Esophagus mucosa (tissue), 1 donor: ENCODE measurements at regions not wholly inside any gene's neighbourhood (a gene's known extent, or its start where the extent isn't known, plus 50 kb on each side); places are given as distances from the start of the nearest gene placed in this dataset.
A peak's percentile ranks its signal among the peaks of the same experiment; 100 is the strongest.

Experiments used
- ATAC-seq: fragments of 200-7000 bp; cut with Tn5 transposase; one replicate; pipeline ENCODE4 v1.9.1; 2020
- donor health status: DM: yes; HTN: yes; CAD: no.

DNA sequence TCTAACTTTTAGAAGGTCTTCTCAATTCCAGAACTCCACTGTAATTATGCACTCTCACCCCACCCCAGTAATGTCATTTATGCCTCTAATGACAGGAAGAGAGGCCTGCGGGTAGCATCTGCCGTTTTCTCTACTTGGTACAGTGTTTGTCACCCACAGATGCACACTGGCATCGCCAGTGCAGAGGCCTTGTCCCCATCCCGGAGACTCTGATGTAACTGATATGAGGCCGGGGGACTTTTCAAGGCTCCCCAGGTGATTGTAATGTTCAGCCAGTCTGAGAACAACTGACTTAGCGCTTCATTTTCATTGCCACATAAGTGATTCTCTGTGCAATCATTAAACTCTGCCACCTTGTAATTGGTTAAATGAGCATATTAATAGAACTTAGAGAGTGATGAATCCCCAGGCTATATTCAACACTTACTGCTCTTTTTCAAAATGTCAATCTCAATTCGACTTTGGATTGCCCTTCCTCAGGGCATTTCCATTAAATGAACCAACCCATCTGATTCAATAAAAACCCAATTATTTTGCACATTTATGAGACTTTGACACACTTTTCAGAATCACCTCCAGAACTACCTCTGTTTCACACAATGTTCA is 113.2 kb downstream of the HERPUD2 start:
- ATAC-seq = no peak

DNA sequence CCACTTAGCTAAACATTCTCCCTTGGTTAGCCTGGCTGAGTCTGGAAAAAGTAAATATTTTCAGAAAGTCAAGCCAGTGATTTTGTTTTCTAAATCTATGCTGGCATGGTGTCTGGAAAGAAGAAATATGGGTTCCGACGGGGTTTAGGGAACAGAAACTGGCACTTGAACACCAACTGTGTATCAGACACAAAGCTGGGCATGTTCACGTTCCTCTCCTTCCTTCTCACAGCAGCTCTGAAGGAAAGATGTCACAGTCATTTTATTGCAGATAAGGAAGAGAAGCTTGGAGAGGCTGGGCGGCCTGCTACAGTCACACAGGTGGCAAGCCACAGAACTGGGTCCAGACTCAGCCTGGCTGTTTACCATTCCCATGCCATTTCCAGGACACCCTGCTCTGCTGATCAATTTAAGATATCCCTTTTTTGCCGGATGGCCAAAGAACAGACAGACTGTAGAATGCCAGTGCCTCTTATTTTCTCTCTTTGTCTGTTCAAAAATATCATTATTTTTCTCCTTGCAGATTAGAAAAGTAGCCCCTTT is 118.8 kb downstream of the HERPUD2 start:
- ATAC-seq = no peak

DNA sequence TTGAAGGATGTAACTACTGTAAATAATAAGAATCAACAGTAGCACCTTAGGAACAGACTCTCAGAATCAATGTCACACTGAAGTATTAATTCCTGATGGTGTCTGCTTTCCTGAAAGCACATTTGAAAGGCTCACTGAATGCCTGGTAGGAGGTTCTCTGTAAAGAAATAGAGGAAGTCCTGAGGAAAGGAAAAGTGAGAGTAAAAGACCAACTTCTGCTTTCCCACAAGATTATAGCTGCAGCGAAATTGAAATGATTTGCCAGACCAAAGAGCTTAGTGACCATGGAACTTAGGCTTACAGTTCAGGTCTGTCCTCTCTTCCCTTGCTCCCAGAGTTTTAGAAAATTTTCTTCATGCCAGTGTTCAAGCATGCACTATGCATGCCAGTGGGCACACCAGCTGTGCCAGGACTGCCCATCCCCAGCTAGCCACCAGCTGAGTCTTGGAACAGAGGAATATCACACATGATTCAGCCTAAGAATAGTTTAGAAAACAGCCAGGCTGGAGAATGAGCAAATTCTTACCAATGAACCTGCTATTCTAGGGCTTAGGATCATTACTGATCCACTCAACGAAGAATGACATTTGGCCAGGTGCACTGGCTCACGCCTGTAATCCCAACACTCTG is 123.2 kb downstream of the HERPUD2 start:
- no peak for ATAC-seq

DNA sequence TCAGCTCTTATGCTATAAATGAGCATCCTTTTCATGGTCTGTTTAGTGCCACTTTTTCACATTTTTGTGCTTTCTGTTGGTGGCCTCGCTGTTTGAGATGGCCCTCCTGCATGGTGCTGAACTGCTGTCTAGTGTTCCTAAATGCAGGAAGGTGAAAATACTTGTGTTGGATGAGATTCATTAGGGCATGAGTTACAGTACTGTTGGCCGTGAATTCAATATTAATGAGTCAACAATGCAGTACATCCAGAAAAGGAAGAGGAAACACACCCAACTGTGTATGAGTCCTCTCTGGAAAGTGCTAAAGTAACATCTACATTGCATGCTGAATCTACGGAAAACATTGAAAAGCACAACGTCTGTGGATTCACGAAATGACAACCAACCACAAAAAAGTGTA is 124.0 kb downstream of the HERPUD2 start:
- ATAC-seq = no peak

DNA sequence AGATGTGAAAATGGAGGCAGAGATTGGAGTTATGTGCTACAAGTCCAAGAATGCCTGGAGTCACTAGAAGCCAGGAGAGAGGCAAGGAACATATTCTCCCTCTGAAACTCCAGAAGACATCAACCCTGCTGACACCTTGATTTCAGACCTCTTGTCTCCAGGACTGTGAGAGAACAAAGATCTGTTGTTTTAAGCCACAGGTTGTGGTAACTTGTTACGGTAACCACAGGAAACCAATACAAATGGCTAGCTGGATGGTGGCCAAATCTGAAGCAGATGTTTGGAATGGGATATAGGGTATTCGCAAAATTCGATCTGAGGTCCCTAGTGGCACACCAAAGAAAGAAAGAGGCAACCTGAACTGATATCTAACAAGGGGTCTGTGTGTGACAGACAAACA is 129.0 kb downstream of the HERPUD2 start:
- ATAC-seq = no peak

DNA sequence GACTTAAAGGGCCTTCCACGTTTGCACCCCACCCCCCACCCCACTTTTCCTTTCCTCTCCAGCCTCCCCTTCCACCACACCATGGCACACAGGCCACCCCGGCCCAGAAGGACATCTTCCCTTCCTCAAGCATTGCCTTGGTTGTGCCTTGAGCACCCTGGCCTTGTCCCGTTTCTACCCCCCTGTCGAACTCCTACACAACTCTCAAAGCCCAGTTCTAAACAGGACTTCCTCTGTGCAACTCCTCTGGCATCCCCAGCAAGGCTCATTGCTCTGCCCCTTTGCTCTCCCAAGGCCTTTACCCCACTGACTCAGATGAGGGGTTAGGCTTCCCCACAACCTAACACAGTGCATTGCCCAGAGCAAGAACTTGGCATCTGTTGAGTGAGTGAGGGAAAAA is 136.1 kb downstream of the HERPUD2 start:
- ATAC-seq = no peak

DNA sequence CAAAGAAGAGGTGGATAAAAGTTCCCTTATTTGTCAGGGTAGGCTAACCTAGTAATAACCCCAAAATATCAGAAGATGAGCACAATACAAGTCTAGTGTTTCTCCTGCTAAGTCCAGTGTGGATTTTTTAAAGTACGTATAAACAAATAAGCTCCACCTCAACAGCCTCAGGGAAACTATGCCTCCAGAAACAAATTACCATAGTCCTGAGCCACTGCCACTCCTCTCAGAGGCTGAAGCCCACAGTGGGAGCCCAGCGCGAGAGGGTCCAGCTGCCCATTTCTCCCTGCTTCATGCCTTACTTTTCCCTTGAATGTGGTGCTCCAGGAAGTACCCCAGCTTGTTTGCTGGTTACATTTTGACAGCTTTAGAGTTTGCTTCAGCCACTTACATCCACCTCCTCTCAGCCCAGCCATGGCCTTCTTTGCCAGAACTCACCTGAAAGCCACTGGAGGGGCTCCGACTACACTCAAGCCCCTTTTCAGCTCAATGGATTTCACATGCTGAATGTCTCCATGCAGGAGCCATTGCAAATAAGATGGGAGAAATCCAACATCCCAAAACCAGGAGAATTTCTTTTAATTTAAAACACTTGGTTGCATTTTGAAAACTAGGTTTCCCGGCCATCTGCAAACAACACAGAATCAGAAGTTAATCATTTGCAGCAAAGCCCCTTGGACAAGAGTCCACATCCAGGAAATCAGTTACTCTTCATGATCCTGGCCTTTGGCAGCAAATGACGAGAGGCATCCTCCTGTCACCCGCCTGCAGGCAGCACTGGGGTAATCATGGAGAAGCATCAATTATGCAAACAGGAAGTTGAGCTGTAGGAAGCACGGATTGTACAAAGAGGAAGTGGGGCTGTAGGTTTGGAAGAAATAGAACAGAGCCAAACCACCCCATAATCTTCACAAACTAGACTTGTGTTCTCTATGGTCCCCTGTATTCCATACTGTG is 138.1 kb downstream of the HERPUD2 start:
- no peak for ATAC-seq

DNA sequence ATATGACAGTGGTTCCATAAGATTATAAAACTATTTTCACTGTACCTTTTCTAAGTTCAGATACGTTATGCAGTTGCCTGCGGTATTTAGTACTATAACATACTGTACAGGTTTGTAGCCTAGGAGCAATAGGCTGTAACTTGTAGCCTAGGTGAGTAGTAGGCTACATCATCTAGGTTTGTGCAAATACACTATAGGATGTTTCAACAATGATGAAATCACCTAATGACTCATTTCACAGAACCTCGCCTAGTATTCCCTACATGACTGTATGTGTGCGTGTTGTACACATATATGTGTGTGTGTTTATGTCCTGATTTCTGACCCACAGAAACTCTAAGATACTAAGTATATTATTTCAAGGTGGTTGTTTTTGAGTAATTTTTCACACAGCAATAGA is 139.0 kb downstream of the HERPUD2 start:
- peak; percentile 98 for ATAC-seq

DNA sequence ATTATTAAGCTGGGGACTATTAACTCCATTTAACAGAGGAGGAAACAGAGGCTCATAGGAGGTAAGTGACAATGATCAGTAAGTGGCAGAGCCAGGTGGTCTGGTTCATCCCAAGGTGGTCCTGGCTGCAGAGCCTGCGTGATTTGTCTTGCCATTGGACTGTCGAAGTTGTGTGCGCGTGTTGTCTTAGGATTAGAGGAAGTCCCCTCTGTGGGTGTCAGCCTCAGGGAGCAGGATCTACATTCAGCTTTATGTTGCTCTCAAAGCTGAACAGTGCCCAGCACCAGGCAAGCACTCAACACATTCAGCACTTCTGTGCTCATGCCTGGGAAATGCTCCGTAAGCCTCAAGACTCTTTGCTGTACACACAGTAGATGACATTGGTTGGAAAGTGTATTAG is 139.5 kb downstream of the HERPUD2 start:
- ATAC-seq = no peak

DNA sequence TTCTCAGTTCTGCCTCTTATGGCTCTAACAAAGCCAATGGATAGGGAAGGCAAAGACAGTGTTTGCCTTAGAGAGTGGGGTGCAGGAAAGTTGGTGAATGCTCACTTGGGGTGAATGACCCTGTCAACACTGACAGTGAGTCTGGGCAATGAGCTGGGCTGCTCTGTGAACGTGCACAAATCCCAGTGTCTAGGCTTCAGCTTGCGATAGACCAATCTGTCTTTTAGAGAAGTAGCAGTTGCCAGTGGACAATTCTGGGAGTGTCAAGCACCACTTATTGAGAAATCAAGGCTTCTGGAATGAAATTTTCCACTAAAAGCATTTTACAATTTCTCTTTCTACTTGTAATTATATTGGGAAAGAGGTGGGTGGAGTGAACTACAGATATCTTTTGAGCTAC is 141.4 kb downstream of the HERPUD2 start:
- ATAC-seq = no peak

DNA sequence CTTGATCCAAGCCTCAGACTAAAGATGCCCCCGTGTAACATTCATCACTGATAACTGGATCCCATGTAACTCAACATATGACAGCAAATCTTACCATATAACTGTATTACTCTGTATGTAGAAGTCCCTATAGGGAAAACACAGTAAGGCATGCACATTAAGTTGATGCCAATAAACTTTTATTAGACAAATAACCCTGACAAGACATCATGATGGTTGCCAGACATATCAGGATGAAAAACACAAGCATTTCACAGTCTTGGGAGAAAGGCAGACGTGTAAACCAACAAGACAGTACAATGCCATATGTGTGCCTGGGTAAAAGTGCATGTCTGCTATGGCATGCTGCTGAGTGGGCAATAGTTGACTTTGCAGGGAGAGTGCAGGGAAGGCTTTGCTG is 142.2 kb downstream of the HERPUD2 start:
- no peak for ATAC-seq

DNA sequence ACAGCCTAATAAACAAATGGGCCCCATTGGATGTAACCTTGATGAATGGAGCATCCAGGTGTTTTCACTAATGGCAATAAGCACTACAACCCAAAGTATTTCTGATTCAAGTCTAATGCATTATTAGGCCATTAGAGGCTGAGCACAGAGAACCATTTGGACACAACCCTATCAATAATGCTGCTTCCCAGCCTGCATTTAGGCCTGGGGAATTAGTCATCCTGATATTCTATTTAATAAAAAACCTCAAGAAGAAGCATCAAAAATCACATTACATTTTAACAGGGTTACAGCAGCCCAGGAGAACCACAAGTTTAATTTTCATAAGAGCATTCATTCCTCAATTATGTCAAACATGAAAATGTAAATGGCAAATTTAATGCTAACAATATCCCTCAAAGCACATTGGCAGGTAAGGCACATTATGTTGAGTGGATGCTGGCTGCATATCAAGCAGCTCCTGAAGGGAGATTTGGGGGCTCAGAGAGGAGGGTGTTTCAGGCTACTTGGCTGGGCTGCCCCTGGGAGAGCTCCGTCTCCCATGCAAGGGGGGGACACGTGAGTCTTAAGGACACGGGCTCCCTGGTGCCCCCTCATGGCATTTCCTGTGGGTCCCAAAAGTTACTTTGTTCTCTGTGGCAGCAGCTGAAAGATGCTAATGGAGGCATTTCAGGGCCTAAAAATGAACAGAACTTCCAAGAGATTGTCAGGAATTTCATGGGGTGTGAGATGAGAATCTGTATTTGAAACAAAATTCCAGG is 143.4 kb downstream of the HERPUD2 start:
- ATAC-seq = no peak

DNA sequence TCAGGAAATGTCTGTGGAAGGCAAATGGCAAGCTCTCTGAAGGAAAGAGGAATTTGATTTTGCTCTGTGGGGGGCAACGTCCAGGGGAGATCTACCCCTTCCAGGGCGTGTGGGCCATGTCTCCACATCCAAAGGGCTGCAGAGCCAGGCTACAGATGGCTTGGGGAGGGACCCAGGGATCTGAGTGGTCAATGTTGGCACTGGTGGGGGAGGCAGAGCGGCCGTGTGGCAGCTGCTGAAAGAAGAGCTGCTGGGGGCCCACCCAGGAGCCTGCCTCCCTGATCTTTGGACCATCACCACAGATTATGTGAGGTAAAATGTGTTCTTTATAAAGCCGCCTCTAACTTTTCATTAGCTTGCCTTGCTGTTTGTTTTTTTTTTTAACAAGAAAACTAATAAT is 144.1 kb downstream of the HERPUD2 start:
- ATAC-seq = no peak

DNA sequence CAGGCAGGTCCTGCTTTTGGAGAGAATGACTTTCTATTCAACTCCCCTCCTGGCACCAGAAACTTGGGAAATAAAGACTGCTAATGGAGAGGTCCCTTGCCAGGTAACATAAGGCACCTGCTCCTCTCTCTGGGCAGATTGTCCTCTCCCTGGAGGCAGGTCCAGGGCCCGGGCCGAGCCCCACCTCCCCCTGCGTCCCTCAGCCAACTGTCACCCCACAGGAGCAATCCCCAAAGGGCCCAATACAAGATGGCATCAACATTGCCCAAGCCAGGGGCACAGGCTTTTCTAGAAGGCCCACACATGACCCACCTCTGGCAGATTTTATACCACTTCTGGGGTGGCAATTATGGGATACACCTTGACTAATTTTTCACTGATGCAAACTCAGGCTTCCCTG is 145.2 kb downstream of the HERPUD2 start:
- no peak for ATAC-seq

DNA sequence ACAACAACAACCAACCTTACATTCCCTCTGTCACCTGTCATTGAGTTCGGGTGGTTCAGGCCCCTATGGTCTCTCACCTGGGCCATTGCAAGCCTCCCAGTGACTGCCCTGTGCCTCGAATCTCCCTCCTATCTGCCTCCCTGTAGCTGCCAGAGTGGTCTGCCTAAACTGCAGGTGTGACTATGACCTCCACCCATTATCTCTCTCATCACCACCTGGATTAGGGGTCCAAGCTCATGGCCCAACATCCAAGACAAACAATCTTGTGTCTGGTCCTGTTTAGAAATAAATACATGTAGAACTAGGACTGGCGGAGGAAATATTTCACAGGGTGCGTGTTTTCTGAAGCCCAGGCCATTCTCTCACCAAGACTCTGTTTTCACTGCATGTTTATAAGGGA is 146.6 kb downstream of the HERPUD2 start:
- no peak for ATAC-seq

DNA sequence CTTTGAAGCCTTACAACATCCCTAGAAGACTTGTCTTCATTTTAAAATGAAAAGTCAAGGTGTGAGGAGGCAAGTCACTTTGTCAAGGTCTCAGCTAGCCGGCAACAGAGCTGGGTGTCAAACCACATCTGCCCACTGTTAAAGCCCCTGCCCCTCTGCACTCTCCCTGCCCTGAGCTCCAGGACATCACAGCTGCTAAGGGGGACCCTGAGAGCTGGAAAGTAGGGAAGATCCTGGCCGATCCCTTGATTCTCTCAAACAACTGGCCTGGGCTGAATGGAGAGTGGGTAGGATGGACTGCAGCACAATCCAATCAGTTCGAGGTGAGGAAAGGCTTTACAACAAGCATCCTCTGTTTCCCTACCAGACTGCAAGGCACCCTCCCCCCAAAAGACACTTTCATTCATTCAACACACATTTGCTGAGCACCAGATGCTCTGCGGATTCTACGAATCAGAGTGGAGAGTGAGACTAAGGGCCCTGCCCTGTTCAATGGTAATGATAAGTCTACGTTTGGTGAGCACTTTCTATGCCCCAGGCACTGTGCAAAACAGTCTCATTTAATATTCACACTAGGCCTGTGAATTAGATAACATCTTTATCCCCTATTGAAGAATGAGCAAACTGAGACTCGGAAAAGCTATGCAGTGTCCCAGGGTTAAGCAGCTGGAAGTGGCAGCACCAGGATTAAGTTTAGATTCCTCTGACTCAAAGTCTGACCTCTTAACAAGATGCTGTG is 148.1 kb downstream of the HERPUD2 start:
- ATAC-seq = no peak

DNA sequence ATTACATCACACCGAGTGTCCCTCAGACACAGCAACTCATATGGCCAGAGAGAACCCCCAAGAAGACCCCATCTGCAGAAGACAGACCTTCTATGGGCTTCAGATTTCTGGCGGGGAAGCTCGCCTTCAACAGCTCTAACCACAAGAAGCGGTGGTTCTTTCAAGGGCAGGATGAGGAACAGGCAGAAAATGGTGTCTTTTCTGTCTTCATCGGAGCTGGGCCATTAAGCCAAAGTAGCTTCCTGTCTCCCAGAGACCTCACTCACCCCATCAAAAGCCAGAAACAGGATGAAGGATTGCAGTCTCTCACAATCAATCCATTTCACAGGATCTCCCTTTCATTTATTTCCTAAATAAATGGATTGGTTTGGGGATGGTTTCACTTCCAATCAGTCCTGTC is 149.1 kb downstream of the HERPUD2 start:
- ATAC-seq = no peak

DNA sequence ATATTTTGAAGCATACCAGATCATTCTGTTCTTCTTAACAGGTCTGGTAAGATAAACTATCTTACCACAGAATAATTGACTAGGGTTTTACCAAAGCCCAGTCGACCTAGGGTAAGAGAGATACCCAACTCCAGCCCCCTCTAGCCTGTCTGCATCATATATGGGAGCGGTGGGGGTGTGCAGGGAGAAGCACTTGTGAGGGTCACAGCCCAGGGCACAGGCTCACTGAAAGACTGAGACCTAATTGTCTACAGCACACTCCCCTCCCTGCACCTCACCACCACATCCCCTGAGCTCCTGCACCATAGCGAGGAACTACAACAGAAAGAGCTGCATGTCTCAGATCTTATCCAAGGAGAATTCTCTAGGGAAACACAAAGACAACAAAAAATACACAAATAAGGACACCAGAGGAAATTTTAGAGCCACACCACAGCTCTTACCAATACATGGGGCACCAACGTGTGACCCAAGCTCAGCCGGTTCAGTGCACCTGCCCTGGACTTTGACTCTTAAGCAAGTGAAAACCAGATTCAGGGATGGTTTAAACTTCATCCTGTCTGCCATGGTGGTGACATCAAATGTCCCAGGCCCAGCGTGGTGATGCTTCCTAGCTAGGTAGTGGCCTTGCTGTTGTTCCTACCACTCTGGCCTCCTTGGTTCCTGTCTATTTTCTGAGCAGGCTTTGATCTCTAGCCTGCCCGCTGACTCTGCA is 150.8 kb downstream of the HERPUD2 start:
- ATAC-seq = no peak

DNA sequence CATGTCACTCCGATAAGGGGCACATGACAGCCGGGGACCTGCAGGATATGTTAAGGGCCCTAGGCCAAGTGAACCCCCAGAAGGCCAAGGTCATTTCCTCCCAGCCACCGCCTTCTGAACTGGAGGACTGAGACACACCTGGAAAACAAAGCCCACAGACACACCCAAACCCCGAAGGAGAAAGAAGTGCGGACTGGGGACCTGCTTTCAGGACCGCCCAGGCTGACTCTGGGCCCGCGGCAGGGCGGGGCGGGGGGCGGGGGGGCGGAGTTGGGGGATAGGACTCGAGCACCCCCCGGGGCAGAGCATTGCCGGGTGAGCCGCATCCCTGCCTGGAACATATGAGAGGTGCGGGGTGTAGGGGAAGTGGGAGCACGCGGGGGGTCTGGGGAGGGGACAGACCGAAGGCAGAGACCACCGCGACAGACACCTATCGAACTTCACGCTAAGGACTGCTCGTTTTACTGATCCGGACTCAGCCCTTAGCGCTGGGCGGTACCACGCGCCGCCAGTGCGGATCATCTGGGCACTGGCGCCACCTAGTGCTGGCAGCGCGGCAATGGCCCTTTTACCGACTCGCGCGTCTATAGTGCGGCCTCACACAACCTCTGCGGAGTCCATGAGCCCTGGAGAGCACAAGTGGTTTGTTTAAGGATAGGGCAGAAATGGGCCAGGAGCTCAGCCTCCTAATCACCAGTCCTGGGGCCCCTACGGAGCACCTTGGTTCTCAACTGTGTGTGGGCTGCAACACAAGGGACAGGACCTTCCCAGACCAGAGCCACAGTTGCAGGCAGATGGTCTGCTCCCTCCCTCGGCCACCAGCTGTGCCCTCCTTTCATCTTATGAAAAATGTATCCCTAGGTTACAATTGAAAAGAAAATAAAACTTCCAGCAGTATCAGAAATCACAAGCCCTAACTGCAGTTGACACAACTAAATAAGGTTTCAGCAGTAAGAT is 157.6 kb downstream of the HERPUD2 start:
- peak; percentile 95 for ATAC-seq

DNA sequence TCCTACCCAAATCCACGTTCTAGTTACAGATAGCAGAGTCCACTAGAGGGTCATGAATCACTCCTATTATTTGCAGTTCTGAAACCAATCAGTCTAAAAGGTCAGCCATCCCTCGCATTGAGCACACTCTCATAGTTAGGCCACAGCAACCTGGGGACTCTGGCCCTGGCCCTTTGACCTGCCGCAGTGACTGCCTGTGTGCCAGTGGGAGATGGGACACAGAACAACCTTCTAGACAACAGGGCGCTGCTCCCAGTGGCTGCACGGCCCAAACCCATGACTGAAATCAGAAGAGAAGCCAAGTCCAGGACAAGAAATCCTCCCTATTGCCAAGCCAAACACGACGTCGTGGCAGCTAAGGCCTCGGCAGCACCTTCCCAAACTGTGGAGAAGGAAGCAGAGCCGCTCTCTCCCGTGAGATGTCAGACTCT is 158.5 kb downstream of the HERPUD2 start:
- no peak for ATAC-seq
